ENCODE measurements at regions not wholly inside any gene's neighbourhood (a gene's known extent, or its start where the extent isn't known, plus 50 kb on each side); places are given as distances from the start of the nearest gene placed in this dataset.
A peak's percentile ranks its signal among the peaks of the same experiment; 100 is the strongest.

- DNase-seq (ENCODE audit: extremely low spot score, unreplicated experiment), result no peak
- no peaks in the 10 kb centered on the region for H3K36me3 Mint-ChIP-seq (ENCODE audit: unreplicated experiment)
- peaks cover 3% of the 10 kb centered on the region for H3K4me1 Mint-ChIP-seq (ENCODE audit: unreplicated experiment)
- peak overlapping the region; percentile 5 for H3K4me3 Mint-ChIP-seq (ENCODE audit: unreplicated experiment)
- no peak overlapping the region for H3K27ac Mint-ChIP-seq (ENCODE audit: unreplicated experiment)
- peaks cover 29% of the 10 kb centered on the region for H3K27me3 Mint-ChIP-seq (ENCODE audit: unreplicated experiment)
- TF ChIP-seq CTCF (IDR thresholded peaks at IDR 0.05), result peak; percentile 5
- no peaks in the 10 kb centered on the region for H3K9me3 Mint-ChIP-seq (ENCODE audit: unreplicated experiment)
These were observed 51.8 kb upstream of the ARX start for GRCh38 chrX:25067271-25068172.

GRCh38 chrX:25066131-25066530 lies 50.4 kb upstream of the ARX start:
- Mint-ChIP-seq H3K27ac (ENCODE audit: unreplicated experiment) (no peak overlapping the region), H3K36me3 (ENCODE audit: unreplicated experiment) (no peaks in the 10 kb centered on the region), H3K9me3 (ENCODE audit: unreplicated experiment) (no peaks in the 10 kb centered on the region), H3K27me3 (ENCODE audit: unreplicated experiment) (peaks cover 23% of the 10 kb centered on the region), H3K4me3 (ENCODE audit: unreplicated experiment) (no peak overlapping the region), H3K4me1 (ENCODE audit: unreplicated experiment) (peaks cover 3% of the 10 kb centered on the region)
- TF ChIP-seq CTCF (IDR thresholded peaks at IDR 0.05), result no peak
- no peak for DNase-seq (ENCODE audit: extremely low spot score, unreplicated experiment)

Measured in osteocyte (in vitro differentiated cells).